Ovary (tissue), 7 donors: ENCODE measurements at regions not wholly inside any gene's neighbourhood (a gene's known extent, or its start where the extent isn't known, plus 50 kb on each side); places are given as distances from the start of the nearest gene placed in this dataset.

Source experiments
- DNase-seq, 5 donors: peaks; one replicate each; pipeline ENCODE4 v3.0.0-alpha.2; 2019 to 2020
- H3K27ac ChIP-seq, 2 donors: fragments of 200-600 bp; one replicate each; pipeline versions ENCODE4 v1.5.1 to v1.8.0; 2019 to 2022
- H3K27me3 ChIP-seq: fragments of 200-600 bp; one replicate; pipeline ENCODE4 v1.8.0; 2022
- H3K36me3 ChIP-seq: fragments of 200-600 bp; sonication (generic); one replicate; pipeline ENCODE4 v1.5.1; 2019
- H3K4me1 ChIP-seq: one replicate; pipeline ENCODE4 v1.8.1; 2013; ENCODE audit warnings: mild to moderate bottlenecking, moderate library complexity; ENCODE audit not compliant: insufficient read depth
- H3K4me3 ChIP-seq: fragments of 200-600 bp; sonication (generic); one replicate; pipeline ENCODE4 v1.5.1; 2017
- H3K9me3 ChIP-seq, 2 donors: fragments of 200-600 bp in 1 of 2; sonication (generic) in 1 of 2; one replicate each; pipeline versions ENCODE4 v1.5.1 to v1.8.1; 2013 to 2019; ENCODE audit warnings: mild to moderate bottlenecking in 1 of 2, moderate library complexity in 1 of 2
- CTCF ChIP-seq, 3 donors: fragments of 450-650 bp in 2 of 3; fragments of 200-600 bp in 1 of 3; IDR thresholded peaks; one replicate each; pipeline versions ENCODE4 v1.5.1 to v1.8.0; 2016 to 2022; ENCODE audit warnings: antibody characterized with exemption in 3 of 3, mild to moderate bottlenecking in 1 of 3
- EP300 ChIP-seq: sonication (generic); formaldehyde crosslinking; IDR thresholded peaks from one replicate; pipeline ENCODE4 v1.6.1; 2017; ENCODE audit warnings: antibody characterized with exemption
- POLR2A ChIP-seq: fragments of 450-650 bp; IDR thresholded peaks from one replicate; pipeline ENCODE4 v1.6.1; 2017; ENCODE audit warnings: antibody characterized with exemption, mild to moderate bottlenecking, moderate library complexity
- WGBS, 3 donors: extraction: QIAGEN DNeasy Blood & Tissue Kit in 1 of 3; methylation state at CpG; one replicate each; pipeline versions ENCODE4 v1.1.5 to v1.1.7; 2013 to 2017; 5-methylcytosine and 5-hydroxymethylcytosine counted together
- intact Hi-C, 4 donors: fragments of 100-400 bp; cut with DNase I; formaldehyde crosslinking; loops; one replicate each; pipeline versions ENCODE4 v1.11.0 to v1.15.1; 2022 to 2023
- donor health status: DM: no; HTN: no; CAD: no; lungs with moderate emphysema.
- donor health status: DM: no; HTN: no; CAD: no.
- donor health status: Bipolar disorder and iron deficiency.
- donor health status: DM: no; HTN: no; CAD: no.
- donor health status: DM: yes; HTN: yes; CAD: no.

DNA sequence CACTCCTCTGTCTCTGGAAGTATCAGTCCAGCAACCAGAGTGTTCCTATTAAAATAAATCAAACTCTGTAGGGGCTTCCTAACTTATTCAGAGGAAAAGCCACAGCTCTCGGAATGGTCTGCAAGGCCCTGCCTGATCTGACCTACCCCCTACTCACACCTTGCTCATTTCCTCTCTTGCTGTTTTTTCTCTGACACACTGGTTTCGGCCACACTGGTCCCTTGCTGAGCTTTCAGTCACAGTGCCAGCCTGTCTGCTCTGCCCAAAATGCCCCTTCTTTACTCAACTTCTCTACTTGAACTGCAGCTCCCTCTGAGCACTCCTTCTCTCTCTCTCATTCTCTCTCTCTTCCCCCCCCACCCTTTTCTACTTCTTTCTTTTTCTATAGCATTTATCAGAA, 430.2 kb downstream of the UTRN start:
- Histone ChIP-seq H3K9me3 (no peaks in the 10 kb centered on the region), H3K36me3 (no peaks in the 10 kb centered on the region), H3K4me3 (no peak overlapping the region), H3K27ac (no peak overlapping the region), H3K27me3 (no peaks in the 10 kb centered on the region), H3K4me1 (no peaks in the 10 kb centered on the region)
- intact Hi-C loops = no loop called here
- no peak for DNase-seq
- WGBS, 3 donors = 97 to 98% (median 97%) methylated on average over 2 of the region's 2 CpGs
- no peak for TF ChIP-seq CTCF (IDR thresholded peaks at IDR 0.05)
- TF ChIP-seq POLR2A = no peak
- TF ChIP-seq EP300 = no peak

DNA sequence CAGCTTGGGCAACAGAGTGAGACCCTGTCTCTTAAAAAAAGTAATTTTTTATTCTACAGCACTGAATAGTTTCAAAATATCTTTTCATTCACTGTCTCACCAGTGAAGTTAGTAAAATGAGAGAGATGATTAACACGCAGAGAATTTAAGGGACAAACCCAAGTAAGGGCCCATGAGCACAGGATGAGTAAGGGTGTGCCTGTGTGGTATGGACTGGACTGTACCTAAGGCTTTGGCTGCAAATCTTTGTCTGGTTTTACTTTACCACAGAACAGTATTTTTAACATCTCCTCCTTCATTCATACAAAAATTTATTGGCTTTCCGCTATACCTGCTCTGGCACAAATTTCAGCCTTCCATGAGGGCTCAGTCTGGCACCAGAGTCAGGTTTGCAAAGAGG, 433.3 kb downstream of the UTRN start:
- intact Hi-C loops = no loop called here
- no peaks in the 10 kb centered on the region for H3K27me3 ChIP-seq
- no peaks in the 10 kb centered on the region for H3K9me3 ChIP-seq
- no peak for DNase-seq
- no peaks in the 10 kb centered on the region for H3K4me1 ChIP-seq
- WGBS, 3 donors = 96 to 98% (median 97%) methylated on average over 2 of the region's 2 CpGs
- H3K36me3 ChIP-seq = no peaks in the 10 kb centered on the region
- no peak overlapping the region for H3K4me3 ChIP-seq
- TF ChIP-seq EP300 (no peak), CTCF (IDR thresholded peaks at IDR 0.05) (no peak), POLR2A (no peak)
- no peak overlapping the region for H3K27ac ChIP-seq

- no peak overlapping the region for H3K4me3 ChIP-seq
- H3K27ac ChIP-seq = no peak overlapping the region
- no peak for DNase-seq
- no peaks in the 10 kb centered on the region for H3K9me3 ChIP-seq
- no peaks in the 10 kb centered on the region for H3K36me3 ChIP-seq
- no peaks in the 10 kb centered on the region for H3K27me3 ChIP-seq
- H3K4me1 ChIP-seq = no peaks in the 10 kb centered on the region
- no peak for TF ChIP-seq EP300
- TF ChIP-seq CTCF (IDR thresholded peaks at IDR 0.05) = no peak
- no peak for TF ChIP-seq POLR2A
- WGBS, 3 donors = 88 to 99% (median 96%) methylated on average over 3 of the region's 3 CpGs
- intact Hi-C loops = no loop called here
Observed at GRCh38 chr6:144721232-144721631, 436.1 kb downstream of the UTRN start.

- WGBS, 3 donors = 88 to 90% (median 89%) methylated on average over 3 of the region's 3 CpGs
- Histone ChIP-seq H3K4me1 (no peaks in the 10 kb centered on the region), H3K36me3 (no peaks in the 10 kb centered on the region), H3K4me3 (no peak overlapping the region), H3K9me3 (no peaks in the 10 kb centered on the region), H3K27ac (no peak overlapping the region), H3K27me3 (no peaks in the 10 kb centered on the region)
- intact Hi-C loops = no loop called here
- no peak for DNase-seq
- TF ChIP-seq EP300 = no peak
- TF ChIP-seq CTCF (IDR thresholded peaks at IDR 0.05) = no peak
- TF ChIP-seq POLR2A = no peak
Observed at GRCh38 chr6:144722154-144722737, 437.1 kb downstream of the UTRN start.
